Ectodermal cell (in vitro differentiated cells): ENCODE measurements at regions not wholly inside any gene's neighbourhood (a gene's known extent, or its start where the extent isn't known, plus 50 kb on each side); places are given as distances from the start of the nearest gene placed in this dataset.

Source experiments
- H3K27ac ChIP-seq: 2 replicates; pipeline ENCODE4 v1.7.0; 2013; ENCODE audit warnings: mild to moderate bottlenecking, low read depth, low read length; ENCODE audit not compliant: insufficient read depth, poor library complexity, severe bottlenecking
- H3K27me3 ChIP-seq: 2 replicates; pipeline ENCODE4 v1.7.0; 2013; ENCODE audit warnings: mild to moderate bottlenecking, low read length; ENCODE audit not compliant: insufficient read depth, control insufficient read depth, poor library complexity, severe bottlenecking
- H3K36me3 ChIP-seq: one replicate; pipeline ENCODE4 v1.7.0; 2013; ENCODE audit warnings: low read length; ENCODE audit not compliant: control insufficient read depth, insufficient read depth
- H3K4me1 ChIP-seq: one replicate; pipeline ENCODE4 v1.7.0; 2013; ENCODE audit warnings: low read length; ENCODE audit not compliant: control insufficient read depth, insufficient read depth
- H3K4me3 ChIP-seq: 2 replicates; pipeline ENCODE4 v1.7.0; 2013; ENCODE audit warnings: low read depth, low read length, control low read depth; ENCODE audit not compliant: insufficient read depth
- H3K9me3 ChIP-seq: 2 replicates; pipeline ENCODE4 v1.7.0; 2013; ENCODE audit warnings: mild to moderate bottlenecking, low read length, moderate library complexity; ENCODE audit not compliant: control insufficient read depth
- WGBS, 2 experiments: methylation state at CpG; one replicate each; pipeline ENCODE4 v1.1.7; 2013; ENCODE audit warnings: missing lambda C conversion rate in 2 of 2; 5-methylcytosine and 5-hydroxymethylcytosine counted together

GRCh38 chr5:13325765-13326164 is 618.7 kb downstream of the DNAH5 start:
- H3K4me1 ChIP-seq, result no peaks in the 10 kb centered on the region
- H3K36me3 ChIP-seq, result no peaks in the 10 kb centered on the region
- H3K27me3 ChIP-seq, result no peaks in the 10 kb centered on the region
- H3K27ac ChIP-seq, result no peak overlapping the region
- no peaks in the 10 kb centered on the region for H3K9me3 ChIP-seq
- 0% methylated on average over 1 of the region's 1 CpG; no CpG with 5 or more reads in 1 of the 2 experiments for WGBS, 2 experiments
- H3K4me3 ChIP-seq, result no peak overlapping the region

GRCh38 chr5:13322769-13323168 is 621.7 kb downstream of the DNAH5 start:
- H3K4me1 ChIP-seq, result no peaks in the 10 kb centered on the region
- H3K27me3 ChIP-seq, result no peaks in the 10 kb centered on the region
- no peaks in the 10 kb centered on the region for H3K36me3 ChIP-seq
- no peaks in the 10 kb centered on the region for H3K9me3 ChIP-seq
- no peak overlapping the region for H3K27ac ChIP-seq
- H3K4me3 ChIP-seq, result no peak overlapping the region

- H3K4me1 ChIP-seq, result peaks cover 7% of the 10 kb centered on the region
- H3K4me3 ChIP-seq, result no peak overlapping the region
- WGBS, 2 experiments, result 91 to 100% methylated on average over 2 to 3 of the region's 3 CpGs
- H3K36me3 ChIP-seq, result no peaks in the 10 kb centered on the region
- no peaks in the 10 kb centered on the region for H3K27me3 ChIP-seq
- H3K27ac ChIP-seq, result no peak overlapping the region
- no peaks in the 10 kb centered on the region for H3K9me3 ChIP-seq
Measured at GRCh38 chr5:13317654-13318053, 626.8 kb downstream of the DNAH5 start.

- WGBS, 2 experiments, result 35 to 54% methylated on average over 2 of the region's 2 CpGs
- no peaks in the 10 kb centered on the region for H3K27me3 ChIP-seq
- peak overlapping the region; percentile 78 for H3K27ac ChIP-seq
- H3K9me3 ChIP-seq, result no peaks in the 10 kb centered on the region
- H3K36me3 ChIP-seq, result no peaks in the 10 kb centered on the region
- peak overlapping the region; percentile 11 for H3K4me3 ChIP-seq
- H3K4me1 ChIP-seq, result peaks cover 7% of the 10 kb centered on the region
Measured at GRCh38 chr5:13316176-13316575, 628.3 kb downstream of the DNAH5 start.

GRCh38 chr5:13307480-13307879 is 637.0 kb downstream of the DNAH5 start:
- Histone ChIP-seq H3K27ac (no peak overlapping the region), H3K9me3 (no peaks in the 10 kb centered on the region), H3K27me3 (no peaks in the 10 kb centered on the region), H3K4me1 (no peaks in the 10 kb centered on the region), H3K4me3 (no peak overlapping the region), H3K36me3 (no peaks in the 10 kb centered on the region)

GRCh38 chr5:13303445-13303844 is 641.0 kb downstream of the DNAH5 start:
- Histone ChIP-seq H3K9me3 (no peaks in the 10 kb centered on the region), H3K36me3 (no peaks in the 10 kb centered on the region), H3K27me3 (no peaks in the 10 kb centered on the region), H3K4me1 (no peaks in the 10 kb centered on the region), H3K27ac (no peak overlapping the region), H3K4me3 (no peak overlapping the region)

- H3K4me1 ChIP-seq, result no peaks in the 10 kb centered on the region
- no peak overlapping the region for H3K4me3 ChIP-seq
- no peaks in the 10 kb centered on the region for H3K9me3 ChIP-seq
- H3K27ac ChIP-seq, result no peak overlapping the region
- 93 to 94% methylated on average over 2 of the region's 2 CpGs for WGBS, 2 experiments
- H3K27me3 ChIP-seq, result no peaks in the 10 kb centered on the region
- H3K36me3 ChIP-seq, result no peaks in the 10 kb centered on the region
Measured at GRCh38 chr5:13278811-13279210, 665.7 kb downstream of the DNAH5 start.

- no peak overlapping the region for H3K27ac ChIP-seq
- no peaks in the 10 kb centered on the region for H3K9me3 ChIP-seq
- 71 to 98% methylated on average over 1 to 2 of the region's 2 CpGs for WGBS, 2 experiments
- no peaks in the 10 kb centered on the region for H3K36me3 ChIP-seq
- no peaks in the 10 kb centered on the region for H3K27me3 ChIP-seq
- H3K4me1 ChIP-seq, result no peaks in the 10 kb centered on the region
- H3K4me3 ChIP-seq, result no peak overlapping the region
Measured at GRCh38 chr5:13278148-13278547, 666.3 kb downstream of the DNAH5 start.

GRCh38 chr5:13276156-13276555 is 668.3 kb downstream of the DNAH5 start:
- H3K36me3 ChIP-seq, result no peaks in the 10 kb centered on the region
- no peaks in the 10 kb centered on the region for H3K27me3 ChIP-seq
- no peaks in the 10 kb centered on the region for H3K4me1 ChIP-seq
- no peak overlapping the region for H3K27ac ChIP-seq
- H3K9me3 ChIP-seq, result no peaks in the 10 kb centered on the region
- 84 to 96% methylated on average over 1 of the region's 1 CpG for WGBS, 2 experiments
- H3K4me3 ChIP-seq, result no peak overlapping the region

GRCh38 chr5:13263701-13264100 is 680.8 kb downstream of the DNAH5 start:
- H3K27me3 ChIP-seq, result no peaks in the 10 kb centered on the region
- H3K4me3 ChIP-seq, result no peak overlapping the region
- no peaks in the 10 kb centered on the region for H3K4me1 ChIP-seq
- H3K36me3 ChIP-seq, result no peaks in the 10 kb centered on the region
- WGBS, 2 experiments, result 67 to 100% methylated on average over 1 of the region's 1 CpG
- no peak overlapping the region for H3K27ac ChIP-seq
- no peaks in the 10 kb centered on the region for H3K9me3 ChIP-seq

- no peaks in the 10 kb centered on the region for H3K27me3 ChIP-seq
- no peaks in the 10 kb centered on the region for H3K9me3 ChIP-seq
- H3K36me3 ChIP-seq, result no peaks in the 10 kb centered on the region
- no peak overlapping the region for H3K4me3 ChIP-seq
- no peaks in the 10 kb centered on the region for H3K4me1 ChIP-seq
- no peak overlapping the region for H3K27ac ChIP-seq
Measured at GRCh38 chr5:13253111-13253510, 691.4 kb downstream of the DNAH5 start.
